ENCODE measurements at regions not wholly inside any gene's neighbourhood (a gene's known extent, or its start where the extent isn't known, plus 50 kb on each side); places are given as distances from the start of the nearest gene placed in this dataset.

DNA sequence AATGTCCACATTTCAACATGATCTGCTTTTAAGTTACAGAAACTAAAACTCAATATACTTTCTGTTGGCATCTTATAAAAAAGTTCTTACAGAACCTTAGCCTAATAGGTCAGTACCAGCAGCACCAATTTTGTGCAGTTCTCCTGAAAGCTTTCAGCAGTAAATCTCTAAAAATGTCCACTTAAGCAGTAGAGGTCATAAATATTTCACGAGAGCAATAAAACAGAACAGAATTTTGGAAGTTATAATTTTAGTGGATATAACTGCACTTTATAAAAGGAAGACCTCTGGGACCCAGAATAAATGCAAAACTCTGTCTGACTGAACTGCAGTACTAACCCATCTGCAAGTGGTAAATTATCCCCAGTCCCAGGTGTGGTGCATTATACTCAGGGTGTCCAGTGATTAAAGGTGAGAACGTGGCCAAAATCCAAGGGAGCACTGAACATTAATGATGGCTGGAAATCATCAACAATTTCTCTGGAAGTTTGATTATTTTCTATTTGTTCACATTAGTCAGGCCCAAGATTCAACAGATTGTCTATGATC is 172.6 kb upstream of the RSPO3 start:
- no peak for TF ChIP-seq BHLHE40 (IDR thresholded peaks at IDR 0.05; ENCODE audit: borderline replicate concordance)
- TF ChIP-seq NFRKB (IDR thresholded peaks at IDR 0.05): no peak
- TF ChIP-seq L3MBTL2 (conservative IDR thresholded peaks at IDR 0.05): no peak
- no peak for TF ChIP-seq ZNF384 (IDR thresholded peaks at IDR 0.05)

Data from HEK293T (cell line).